ENCODE measurements at regions not wholly inside any gene's neighbourhood (a gene's known extent, or its start where the extent isn't known, plus 50 kb on each side); places are given as distances from the start of the nearest gene placed in this dataset.
"Not testable (repeated sequence)": the region's sequence is repeated elsewhere in the genome, so short reads cannot be mapped to it uniquely, and the experiment has no call there.

GRCh38 chr18:64707052-64707451 is 558.2 kb upstream of the LINC00305 start:
- no peak for DNase-seq

- no peak for DNase-seq
Observed at GRCh38 chr18:64699081-64699480, 550.2 kb upstream of the LINC00305 start.

GRCh38 chr18:64695851-64696553 is 547.1 kb upstream of the LINC00305 start:
- DNase-seq: no peak

GRCh38 chr18:64693766-64694165 is 544.9 kb upstream of the LINC00305 start:
- no peak for DNase-seq

- DNase-seq: no peak
Observed at GRCh38 chr18:64692826-64693225, 543.9 kb upstream of the LINC00305 start.

GRCh38 chr18:64679121-64679520 is 530.2 kb upstream of the LINC00305 start:
- no peak for DNase-seq

- DNase-seq: no peak
Observed at GRCh38 chr18:64678048-64678447, 529.2 kb upstream of the LINC00305 start.

- DNase-seq: no peak
Observed at GRCh38 chr18:64674694-64675093, 525.8 kb upstream of the LINC00305 start.

GRCh38 chr18:64671293-64671692 is 522.4 kb upstream of the LINC00305 start:
- not testable (repeated sequence) for DNase-seq

- DNase-seq: no peak
Observed at GRCh38 chr18:64668461-64668962, 519.6 kb upstream of the LINC00305 start.

GRCh38 chr18:64663086-64663485 is 514.2 kb upstream of the LINC00305 start:
- DNase-seq: no peak

GRCh38 chr18:64659196-64659595 is 510.3 kb upstream of the LINC00305 start:
- no peak for DNase-seq

GRCh38 chr18:64653068-64653467 is 504.2 kb upstream of the LINC00305 start:
- DNase-seq: no peak

GRCh38 chr18:64650068-64650467 is 501.2 kb upstream of the LINC00305 start:
- no peak for DNase-seq

- no peak for DNase-seq
Observed at GRCh38 chr18:64645753-64646152, 496.9 kb upstream of the LINC00305 start.

- no peak for DNase-seq
Observed at GRCh38 chr18:64639536-64639935, 490.6 kb upstream of the LINC00305 start.

GRCh38 chr18:64620971-64621560 is 472.2 kb upstream of the LINC00305 start:
- DNase-seq: no peak

- no peak for DNase-seq
Observed at GRCh38 chr18:64618390-64618789, 469.5 kb upstream of the LINC00305 start.

- DNase-seq: no peak
Observed at GRCh38 chr18:64615021-64615420, 466.1 kb upstream of the LINC00305 start.

GRCh38 chr18:64614446-64614845 is 465.6 kb upstream of the LINC00305 start:
- no peak for DNase-seq

GRCh38 chr18:64592246-64592645 is 443.4 kb upstream of the LINC00305 start:
- DNase-seq: no peak

- no peak for DNase-seq
Observed at GRCh38 chr18:64589000-64589399, 440.1 kb upstream of the LINC00305 start.

GRCh38 chr18:64566456-64566855 is 417.6 kb upstream of the LINC00305 start:
- no peak for DNase-seq

- no peak for DNase-seq
Observed at GRCh38 chr18:64562651-64563050, 413.8 kb upstream of the LINC00305 start.

- DNase-seq: no peak
Observed at GRCh38 chr18:64546451-64546850, 397.6 kb upstream of the LINC00305 start.
